Left cardiac atrium (tissue), 4 donors: ENCODE measurements at regions not wholly inside any gene's neighbourhood (a gene's known extent, or its start where the extent isn't known, plus 50 kb on each side); places are given as distances from the start of the nearest gene placed in this dataset.

Source experiments
- ATAC-seq, 2 donors: fragments of 200-7000 bp; cut with Tn5 transposase; one replicate each; pipeline ENCODE4 v1.9.1; 2020; ENCODE audit warnings: mild to moderate bottlenecking in 2 of 2, moderate library complexity in 2 of 2
- DNase-seq: peaks from one replicate; pipeline ENCODE4 v3.0.0-alpha.2; 2020
- intact Hi-C, 2 donors: fragments of 100-400 bp; cut with DNase I; formaldehyde crosslinking; loops; one replicate each; pipeline versions ENCODE4 v1.14.1 to v1.15.1; 2022 to 2023
- donor health status: DM: no; HTN: yes; CAD: no.
- donor health status: DM: no; HTN: yes; CAD: no; lungs with severe emphysema.
- donor health status: DM: yes; HTN: yes; CAD: no.
- donor health status: Dilated cardiomyopathy.

- intact Hi-C loops, result no loop called here
- ATAC-seq (no peak), DNase-seq (no peak)
Observed at GRCh38 chr6:144714021-144714712, 429.0 kb downstream of the UTRN start.

GRCh38 chr6:144715344-144715743, 430.2 kb downstream of the UTRN start:
- ATAC-seq, result no peak
- intact Hi-C loops, result no loop called here
- DNase-seq, result no peak

GRCh38 chr6:144718431-144718830, 433.3 kb downstream of the UTRN start:
- intact Hi-C loops, result no loop called here
- ATAC-seq (no peak), DNase-seq (no peak)

- intact Hi-C loops, result no loop called here
- no peak for DNase-seq
- ATAC-seq, result no peak
Observed at GRCh38 chr6:144721232-144721631, 436.1 kb downstream of the UTRN start.

GRCh38 chr6:144722154-144722737, 437.1 kb downstream of the UTRN start:
- DNase-seq (no peak), ATAC-seq (no peak)
- intact Hi-C loops, result no loop called here

- DNase-seq, result no peak
- intact Hi-C loops, result no loop called here
Observed at GRCh38 chr6:144722925-144723324, 437.8 kb downstream of the UTRN start.

GRCh38 chr6:144723431-144723830, 438.3 kb downstream of the UTRN start:
- DNase-seq (no peak), ATAC-seq (no peak)
- intact Hi-C loops, result no loop called here

More at GRCh38 chr6:144722925-144723324, 437.8 kb downstream of the UTRN start:
- no peak for ATAC-seq

GRCh38 chr6:144724818-144725217, 439.7 kb downstream of the UTRN start:
- DNase-seq (no peak), ATAC-seq (no peak)
- intact Hi-C loops, result no loop called here

- intact Hi-C loops, result no loop called here
- no peak for DNase-seq
- ATAC-seq, result no peak
Observed at GRCh38 chr6:144725736-144726522, 440.8 kb downstream of the UTRN start.

- intact Hi-C loops, result no loop called here
- DNase-seq (no peak), ATAC-seq (no peak)
Observed at GRCh38 chr6:144728804-144729203, 443.7 kb downstream of the UTRN start.

GRCh38 chr6:144729502-144729901, 444.4 kb downstream of the UTRN start:
- ATAC-seq, result no peak
- intact Hi-C loops, result no loop called here
- no peak for DNase-seq

GRCh38 chr6:144730088-144730645, 445.0 kb downstream of the UTRN start:
- DNase-seq, result no peak
- intact Hi-C loops, result no loop called here
- no peak for ATAC-seq

GRCh38 chr6:144731229-144731628, 446.1 kb downstream of the UTRN start:
- ATAC-seq, result no peak
- DNase-seq, result no peak
- intact Hi-C loops, result no loop called here

GRCh38 chr6:144736763-144737162, 451.6 kb downstream of the UTRN start:
- DNase-seq (no peak), ATAC-seq (no peak)
- intact Hi-C loops, result no loop called here

GRCh38 chr6:144737998-144738397, 452.9 kb downstream of the UTRN start:
- intact Hi-C loops, result no loop called here
- ATAC-seq (no peak), DNase-seq (no peak)

- no peak for ATAC-seq
- no peak for DNase-seq
- intact Hi-C loops, result no loop called here
Observed at GRCh38 chr6:144739873-144740272, 454.7 kb downstream of the UTRN start.

GRCh38 chr6:144741659-144742058, 456.5 kb downstream of the UTRN start:
- intact Hi-C loops, result no loop called here
- DNase-seq, result no peak
- no peak for ATAC-seq

GRCh38 chr6:144742779-144743178, 457.6 kb downstream of the UTRN start:
- intact Hi-C loops, result no loop called here
- DNase-seq (no peak), ATAC-seq (no peak)

- ATAC-seq, result no peak
- DNase-seq, result no peak
- intact Hi-C loops, result no loop called here
Observed at GRCh38 chr6:144744720-144745119, 459.6 kb downstream of the UTRN start.

- intact Hi-C loops, result no loop called here
- no peak for ATAC-seq
- DNase-seq, result no peak
Observed at GRCh38 chr6:144745439-144745838, 460.3 kb downstream of the UTRN start.
